PC-9 (cell line): ENCODE measurements at regions not wholly inside any gene's neighbourhood (a gene's known extent, or its start where the extent isn't known, plus 50 kb on each side); places are given as distances from the start of the nearest gene placed in this dataset.

Source experiments
- CTCF ChIP-seq: fragments of 200-600 bp; sonication (generic); conservative IDR thresholded peaks from 2 replicates; pipeline ENCODE4 v1.6.1; 2017; ENCODE audit warnings: mixed run types, antibody characterized with exemption, mild to moderate bottlenecking, moderate library complexity
- EZH2 ChIP-seq: fragments of 200-600 bp; sonication (generic); IDR thresholded peaks from 2 replicates; pipeline ENCODE4 v1.8.0; 2017; ENCODE audit warnings: antibody characterized with exemption, low read depth

GRCh38 chr3:110101361-110101760, 764.0 kb upstream of the DPPA4 start:
- TF ChIP-seq CTCF (no peak), EZH2 (no peak)
